RWPE2 (cell line): ENCODE measurements at regions not wholly inside any gene's neighbourhood (a gene's known extent, or its start where the extent isn't known, plus 50 kb on each side); places are given as distances from the start of the nearest gene placed in this dataset.

ENCODE experiments used
- ATAC-seq: fragments of 200-7000 bp; cut with Tn5 transposase; 3 replicates; pipeline ENCODE4 v1.9.1; 2021; ENCODE audit warnings: low read depth
- DNase-seq: peaks from one replicate; pipeline ENCODE4 v3.0.0-alpha.2; 2020; ENCODE audit warnings: low spot score
- H3K27ac ChIP-seq: fragments of 450-650 bp; 2 replicates; pipeline ENCODE4 v1.5.1; 2017; ENCODE audit warnings: mild to moderate bottlenecking; ENCODE audit not compliant: poor library complexity, severe bottlenecking
- H3K27me3 ChIP-seq: fragments of 250-450 bp; sonication (Bioruptor Pico); 2 replicates; pipeline ENCODE4 v1.5.1; 2021; ENCODE audit warnings: mild to moderate bottlenecking, moderate library complexity; ENCODE audit not compliant: insufficient read depth, poor library complexity, severe bottlenecking
- H3K36me3 ChIP-seq: fragments of 250-450 bp; sonication (Bioruptor Pico); 2 replicates; pipeline ENCODE4 v1.5.1; 2020; ENCODE audit warnings: low read depth, mild to moderate bottlenecking, moderate library complexity
- H3K4me1 ChIP-seq: fragments of 250-450 bp; sonication (Bioruptor Pico); 2 replicates; pipeline ENCODE4 v1.5.1; 2021; ENCODE audit warnings: mild to moderate bottlenecking, moderate library complexity; ENCODE audit not compliant: insufficient read depth, poor library complexity, severe bottlenecking
- H3K4me3 ChIP-seq: fragments of 250-450 bp; sonication (Bioruptor Pico); 2 replicates; pipeline ENCODE4 v1.5.1; 2021; ENCODE audit warnings: mild to moderate bottlenecking, moderate library complexity; ENCODE audit not compliant: severe bottlenecking
- H3K9me3 ChIP-seq: fragments of 250-450 bp; sonication (Bioruptor Pico); 2 replicates; pipeline ENCODE4 v1.5.1; 2021; ENCODE audit warnings: mild to moderate bottlenecking, moderate library complexity; ENCODE audit not compliant: severe bottlenecking
- TF ChIP-seq, protein P1 (sequence below): fragments of 450-650 bp; IDR thresholded peaks from one replicate; pipeline ENCODE4 v1.5.1; 2017; ENCODE audit warnings: mild to moderate bottlenecking, moderate library complexity; ENCODE audit not compliant: poor library complexity, severe bottlenecking

DNA sequence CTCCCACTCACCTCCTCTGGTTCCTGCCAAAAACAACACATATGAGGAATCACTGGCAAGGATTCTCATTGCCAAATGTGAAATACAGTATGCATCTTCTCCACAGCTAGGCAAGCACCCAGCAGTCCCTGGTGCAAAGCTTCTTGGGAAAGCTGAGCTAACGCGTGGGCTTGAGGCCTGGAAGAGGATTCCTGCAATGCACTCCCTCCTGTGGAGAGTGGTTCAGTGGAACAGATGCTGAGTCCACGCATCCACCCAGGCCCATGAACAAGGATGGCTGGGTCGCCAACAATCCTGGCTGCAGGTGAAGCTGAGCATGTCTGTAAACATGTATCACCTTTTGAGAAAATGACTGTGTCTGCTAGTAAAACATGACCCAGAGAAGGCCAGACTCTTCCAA is 113.2 kb upstream of the CHST15 start:
- no peaks in the 10 kb centered on the region for H3K27me3 ChIP-seq
- no peak overlapping the region for H3K27ac ChIP-seq
- H3K4me1 ChIP-seq = no peaks in the 10 kb centered on the region
- no peaks in the 10 kb centered on the region for H3K9me3 ChIP-seq
- DNase-seq (no peak), ATAC-seq (no peak)
- TF ChIP-seq, protein P1, sequence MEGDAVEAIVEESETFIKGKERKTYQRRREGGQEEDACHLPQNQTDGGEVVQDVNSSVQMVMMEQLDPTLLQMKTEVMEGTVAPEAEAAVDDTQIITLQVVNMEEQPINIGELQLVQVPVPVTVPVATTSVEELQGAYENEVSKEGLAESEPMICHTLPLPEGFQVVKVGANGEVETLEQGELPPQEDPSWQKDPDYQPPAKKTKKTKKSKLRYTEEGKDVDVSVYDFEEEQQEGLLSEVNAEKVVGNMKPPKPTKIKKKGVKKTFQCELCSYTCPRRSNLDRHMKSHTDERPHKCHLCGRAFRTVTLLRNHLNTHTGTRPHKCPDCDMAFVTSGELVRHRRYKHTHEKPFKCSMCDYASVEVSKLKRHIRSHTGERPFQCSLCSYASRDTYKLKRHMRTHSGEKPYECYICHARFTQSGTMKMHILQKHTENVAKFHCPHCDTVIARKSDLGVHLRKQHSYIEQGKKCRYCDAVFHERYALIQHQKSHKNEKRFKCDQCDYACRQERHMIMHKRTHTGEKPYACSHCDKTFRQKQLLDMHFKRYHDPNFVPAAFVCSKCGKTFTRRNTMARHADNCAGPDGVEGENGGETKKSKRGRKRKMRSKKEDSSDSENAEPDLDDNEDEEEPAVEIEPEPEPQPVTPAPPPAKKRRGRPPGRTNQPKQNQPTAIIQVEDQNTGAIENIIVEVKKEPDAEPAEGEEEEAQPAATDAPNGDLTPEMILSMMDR = no peak
- no peaks in the 10 kb centered on the region for H3K36me3 ChIP-seq
- no peak overlapping the region for H3K4me3 ChIP-seq

DNA sequence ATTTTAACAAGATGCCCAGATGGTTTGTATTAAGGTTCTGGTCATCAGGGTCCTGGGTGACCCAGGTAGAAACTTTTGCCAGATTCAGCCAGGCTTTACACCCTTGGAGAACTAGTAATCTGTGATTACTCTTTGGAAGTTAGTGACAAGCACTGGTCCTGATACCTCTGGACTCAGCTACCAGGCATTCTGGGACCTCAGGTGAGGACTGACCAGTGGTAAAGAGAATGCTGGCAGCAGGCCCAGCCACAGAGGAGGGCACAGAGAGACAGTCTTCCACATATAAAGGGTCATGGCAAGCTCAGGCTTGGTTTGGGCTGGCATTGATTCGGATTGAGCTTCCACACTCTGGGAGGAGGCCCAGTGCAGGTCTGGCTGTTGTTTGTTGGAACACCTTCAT is 112.0 kb upstream of the CHST15 start:
- no peaks in the 10 kb centered on the region for H3K9me3 ChIP-seq
- H3K4me1 ChIP-seq = no peaks in the 10 kb centered on the region
- no peaks in the 10 kb centered on the region for H3K36me3 ChIP-seq
- H3K4me3 ChIP-seq = no peak overlapping the region
- TF ChIP-seq, protein P1 = no peak
- no peak for DNase-seq
- H3K27ac ChIP-seq = no peak overlapping the region
- H3K27me3 ChIP-seq = no peaks in the 10 kb centered on the region
- ATAC-seq = no peak

DNA sequence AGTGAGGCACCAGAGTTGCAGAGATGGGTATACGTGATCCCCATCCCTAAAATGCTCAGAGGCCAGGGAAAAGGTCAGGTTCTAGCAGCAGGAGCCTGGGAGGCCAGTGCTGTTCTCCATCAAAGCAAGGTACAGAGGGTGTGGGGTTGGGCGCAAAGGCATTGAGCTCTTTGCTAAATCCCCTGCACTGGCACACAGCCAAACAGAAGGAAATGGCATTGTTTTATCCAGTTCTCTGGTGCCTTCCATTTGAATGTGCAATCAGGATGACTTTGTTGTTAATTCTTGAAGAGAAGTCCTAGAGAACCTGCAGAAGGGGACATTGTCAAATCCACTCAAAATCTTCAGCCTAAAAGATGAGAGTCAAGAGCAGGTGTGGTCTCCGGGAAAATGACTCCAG is 111.3 kb upstream of the CHST15 start:
- no peak for DNase-seq
- Histone ChIP-seq H3K27me3 (no peaks in the 10 kb centered on the region), H3K4me1 (no peaks in the 10 kb centered on the region), H3K9me3 (no peaks in the 10 kb centered on the region), H3K27ac (no peak overlapping the region), H3K36me3 (no peaks in the 10 kb centered on the region), H3K4me3 (no peak overlapping the region)
- ATAC-seq = no peak
- TF ChIP-seq, protein P1 = no peak

DNA sequence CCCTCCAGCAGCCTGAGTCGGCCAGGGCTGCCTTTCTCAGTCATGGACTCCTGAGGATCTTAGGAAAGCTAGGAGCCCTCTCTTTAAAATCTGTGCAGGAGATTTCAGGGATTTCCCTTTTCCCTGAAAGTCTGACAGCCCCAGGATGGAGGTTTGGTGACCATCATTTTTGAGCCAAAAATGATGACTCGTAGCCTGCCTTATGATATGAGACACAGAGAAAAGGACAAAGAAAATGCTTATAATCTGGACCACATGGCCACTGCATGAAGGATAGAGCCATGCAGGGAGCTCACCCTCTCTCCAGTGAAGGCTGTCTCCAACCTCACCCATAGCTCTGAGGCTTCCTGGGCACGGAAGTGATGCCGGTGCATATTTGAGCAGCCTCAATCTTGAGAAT is 106.6 kb upstream of the CHST15 start:
- ATAC-seq (no peak), DNase-seq (no peak)
- Histone ChIP-seq H3K27me3 (no peaks in the 10 kb centered on the region), H3K27ac (no peak overlapping the region), H3K36me3 (no peaks in the 10 kb centered on the region), H3K4me1 (no peaks in the 10 kb centered on the region), H3K9me3 (no peaks in the 10 kb centered on the region), H3K4me3 (no peak overlapping the region)
- TF ChIP-seq, protein P1 = no peak

DNA sequence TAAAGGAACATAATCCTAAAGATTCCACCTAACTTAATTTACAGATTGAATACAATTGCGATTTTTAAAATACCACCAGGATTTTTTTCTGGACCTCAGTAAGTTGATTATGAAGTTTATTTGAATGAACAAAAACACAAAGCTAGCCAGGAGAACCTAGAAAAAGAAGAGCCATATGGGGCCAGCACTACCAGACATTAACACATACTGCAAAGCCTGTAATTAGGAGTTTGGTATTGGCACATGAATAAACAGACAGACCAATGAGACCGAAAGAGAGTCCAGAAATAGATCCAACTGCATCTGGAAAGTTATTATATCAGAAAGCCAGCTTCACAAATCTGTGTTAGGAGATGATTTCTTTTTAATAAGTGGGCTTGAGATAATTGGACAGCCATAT is 105.5 kb upstream of the CHST15 start:
- DNase-seq = no peak
- no peaks in the 10 kb centered on the region for H3K9me3 ChIP-seq

More for the DNA sequence above, 105.5 kb upstream of the CHST15 start:
- no peaks in the 10 kb centered on the region for H3K4me1 ChIP-seq
- no peak overlapping the region for H3K27ac ChIP-seq
- no peak for ATAC-seq
- TF ChIP-seq, protein P1 = no peak
- H3K36me3 ChIP-seq = no peaks in the 10 kb centered on the region
- no peaks in the 10 kb centered on the region for H3K27me3 ChIP-seq
- no peak overlapping the region for H3K4me3 ChIP-seq
